Loucy (cell line): ENCODE measurements at regions not wholly inside any gene's neighbourhood (a gene's known extent, or its start where the extent isn't known, plus 50 kb on each side); places are given as distances from the start of the nearest gene placed in this dataset.

ENCODE experiments used
- H2AFZ ChIP-seq: fragments of 200-600 bp; sonication (generic); 2 replicates; pipeline ENCODE4 v1.6.0; 2016; ENCODE audit warnings: antibody characterized with exemption, mild to moderate bottlenecking, low read length, moderate library complexity
- H3F3A ChIP-seq: fragments of 200-600 bp; 2 replicates; pipeline ENCODE4 v1.6.0; 2016; ENCODE audit warnings: antibody characterized with exemption, low read depth, mild to moderate bottlenecking
- H3K27me3 ChIP-seq: fragments of 200-600 bp; sonication (generic); 2 replicates; pipeline ENCODE4 v1.6.1; 2014; ENCODE audit warnings: low read length, mild to moderate bottlenecking; ENCODE audit not compliant: insufficient read depth, poor library complexity, severe bottlenecking
- H3K36me3 ChIP-seq: fragments of 200-600 bp; sonication (generic); 2 replicates; pipeline ENCODE4 v1.6.1; 2016; ENCODE audit warnings: low read length; ENCODE audit not compliant: insufficient read depth
- H3K4me1 ChIP-seq: fragments of 200-600 bp; sonication (generic); 2 replicates; pipeline ENCODE4 v1.5.1; 2014; ENCODE audit warnings: low read length, mild to moderate bottlenecking; ENCODE audit not compliant: insufficient read depth, poor library complexity, severe bottlenecking
- H3K4me2 ChIP-seq: fragments of 200-600 bp; sonication (generic); 2 replicates; pipeline ENCODE4 v1.6.0; 2014; ENCODE audit warnings: antibody characterized with exemption, low read length, low read depth, mild to moderate bottlenecking; ENCODE audit not compliant: poor library complexity, severe bottlenecking
- H3K4me3 ChIP-seq: fragments of 200-600 bp; sonication (generic); 2 replicates; pipeline ENCODE4 v1.5.1; 2014; ENCODE audit warnings: low read length, mild to moderate bottlenecking, mixed read lengths; ENCODE audit not compliant: poor library complexity, severe bottlenecking
- H3K79me2 ChIP-seq: fragments of 200-600 bp; sonication (generic); 2 replicates; pipeline ENCODE4 v1.6.1; 2014; ENCODE audit warnings: low read length; ENCODE audit not compliant: insufficient read depth
- H3K9ac ChIP-seq: fragments of 200-600 bp; sonication (generic); 2 replicates; pipeline ENCODE4 v1.6.0; 2014; ENCODE audit warnings: mild to moderate bottlenecking, low read depth, low read length, moderate library complexity; ENCODE audit not compliant: poor library complexity, severe bottlenecking
- H3K9me2 ChIP-seq: fragments of 200-600 bp; sonication (generic); replicated peaks from 2 replicates; pipeline ENCODE4 v1.6.1; 2016; ENCODE audit warnings: low read depth, low read length, mixed read lengths
- H3K9me3 ChIP-seq: fragments of 200-600 bp; sonication (generic); 2 replicates; pipeline ENCODE4 v1.6.1; 2014; ENCODE audit warnings: mild to moderate bottlenecking, antibody characterized with exemption, low read length, low read depth; ENCODE audit not compliant: insufficient read depth
- H4K20me1 ChIP-seq: fragments of 200-600 bp; sonication (generic); 2 replicates; pipeline ENCODE4 v1.6.0; 2014; ENCODE audit warnings: antibody characterized with exemption, low read length, mild to moderate bottlenecking; ENCODE audit not compliant: insufficient read depth, poor library complexity, severe bottlenecking
- CTCF ChIP-seq: fragments of 200-600 bp; sonication (generic); conservative IDR thresholded peaks from 2 replicates; pipeline ENCODE4 v1.5.1; 2014; ENCODE audit warnings: mild to moderate bottlenecking, antibody characterized with exemption, low read length
- EZH2phosphoT487 ChIP-seq: fragments of 200-600 bp; IDR thresholded peaks from 2 replicates; pipeline ENCODE4 v1.6.1; 2018; ENCODE audit warnings: antibody characterized with exemption, mild to moderate bottlenecking, moderate library complexity, borderline replicate concordance

GRCh38 chr16:26816266-26816665 is 250.5 kb upstream of the C16orf82 start:
- Histone ChIP-seq H3K36me3 (no peaks in the 10 kb centered on the region), H3K79me2 (no peaks in the 10 kb centered on the region), H3K9me3 (no peaks in the 10 kb centered on the region; the same call in 1 of the 2 replicates), H2AFZ (no peak overlapping the region), H3K9me2 (no peaks in the 10 kb centered on the region), H3F3A (no peaks in the 10 kb centered on the region), H3K4me1 (no peaks in the 10 kb centered on the region), H3K4me2 (no peak overlapping the region), H3K9ac (no peak overlapping the region), H3K4me3 (no peak overlapping the region), H4K20me1 (no peaks in the 10 kb centered on the region), H3K27me3 (no peaks in the 10 kb centered on the region)
- TF ChIP-seq CTCF = no peak
- TF ChIP-seq EZH2phosphoT487 = no peak

DNA sequence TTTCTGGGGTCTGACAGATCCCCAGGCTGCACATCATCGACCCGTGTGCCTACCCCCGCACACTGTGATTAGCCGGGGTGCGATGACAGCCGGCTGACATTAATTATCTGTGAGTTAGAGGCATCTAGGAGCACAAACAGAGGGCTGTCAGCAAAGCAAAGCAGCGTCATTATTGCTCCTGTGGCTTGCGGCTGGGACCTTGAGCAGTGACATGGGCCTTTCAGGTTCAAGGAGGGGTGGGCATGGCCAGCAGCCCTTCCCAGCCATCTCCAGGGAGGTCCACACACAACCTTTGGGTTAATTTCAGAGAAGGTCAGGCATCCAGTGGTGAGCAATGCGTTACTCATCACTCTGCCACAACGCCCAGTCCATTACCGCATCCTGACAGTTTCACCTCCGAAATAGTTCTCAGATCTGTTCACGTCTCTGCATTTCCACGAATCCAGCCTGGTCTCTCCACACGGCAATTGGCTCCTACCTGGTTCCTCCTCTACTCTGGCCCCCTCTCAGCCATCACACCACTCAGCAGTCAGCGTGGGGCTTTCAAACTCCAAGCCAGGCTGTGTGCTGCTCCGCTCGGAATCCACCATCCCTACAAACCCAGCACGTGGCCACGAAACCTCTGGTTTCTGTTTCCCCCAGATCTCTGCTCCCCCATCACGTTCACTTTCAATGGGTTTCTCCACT is 249.7 kb upstream of the C16orf82 start:
- H3K4me2 ChIP-seq = no peak overlapping the region

GRCh38 chr16:26818393-26818792 is 248.3 kb upstream of the C16orf82 start:
- no peak overlapping the region for H2AFZ ChIP-seq
- H3K9me3 ChIP-seq = no peaks in the 10 kb centered on the region; the same call in 1 of the 2 replicates
- no peaks in the 10 kb centered on the region for H4K20me1 ChIP-seq
- no peaks in the 10 kb centered on the region for H3K4me1 ChIP-seq
- TF ChIP-seq CTCF (no peak), EZH2phosphoT487 (no peak)
- H3K27me3 ChIP-seq = no peaks in the 10 kb centered on the region
- H3F3A ChIP-seq = no peaks in the 10 kb centered on the region
- H3K9ac ChIP-seq = no peak overlapping the region
- no peak overlapping the region for H3K4me2 ChIP-seq
- H3K4me3 ChIP-seq = no peak overlapping the region
- no peaks in the 10 kb centered on the region for H3K79me2 ChIP-seq
- no peaks in the 10 kb centered on the region for H3K36me3 ChIP-seq
- no peaks in the 10 kb centered on the region for H3K9me2 ChIP-seq

More for the DNA sequence above, 249.7 kb upstream of the C16orf82 start:
- H3K9ac ChIP-seq = no peak overlapping the region
- no peaks in the 10 kb centered on the region for H3K36me3 ChIP-seq
- H3F3A ChIP-seq = no peaks in the 10 kb centered on the region
- H3K9me3 ChIP-seq = no peaks in the 10 kb centered on the region; the same call in 1 of the 2 replicates
- TF ChIP-seq EZH2phosphoT487 (no peak), CTCF (no peak)
- no peak overlapping the region for H2AFZ ChIP-seq
- H3K9me2 ChIP-seq = no peaks in the 10 kb centered on the region
- H3K27me3 ChIP-seq = no peaks in the 10 kb centered on the region
- no peak overlapping the region for H3K4me3 ChIP-seq
- no peaks in the 10 kb centered on the region for H3K4me1 ChIP-seq
- H3K79me2 ChIP-seq = no peaks in the 10 kb centered on the region
- no peaks in the 10 kb centered on the region for H4K20me1 ChIP-seq
